GM12878 (cell line): ENCODE measurements at regions not wholly inside any gene's neighbourhood (a gene's known extent, or its start where the extent isn't known, plus 50 kb on each side); places are given as distances from the start of the nearest gene placed in this dataset.

Experiments used
- ASH2L ChIP-seq: fragments of 300-600, 200-600 bp; sonication (generic); IDR thresholded peaks from 2 replicates; pipeline ENCODE4 v1.6.1; 2017; ENCODE audit warnings: low read depth, mild to moderate bottlenecking, borderline replicate concordance
- ESRRA ChIP-seq: IDR thresholded peaks from 2 replicates; pipeline ENCODE4 v1.6.1; 2012; ENCODE audit warnings: mild to moderate bottlenecking, low read length, improper control_type of control experiment
- MTA3 ChIP-seq: IDR thresholded peaks from 2 replicates; pipeline ENCODE4 v1.6.1; 2012; ENCODE audit warnings: low read length, inconsistent platforms, borderline replicate concordance
- MXI1 ChIP-seq: fragments of 150-350 bp; IDR thresholded peaks from 2 replicates; pipeline ENCODE4 v1.6.1; 2011; ENCODE audit warnings: low read depth, mild to moderate bottlenecking, inconsistent platforms, low read length, improper control_type of control experiment
- PAX5 ChIP-seq: IDR thresholded peaks from 2 replicates; pipeline ENCODE4 v1.6.1; 2011; ENCODE audit warnings: low read depth, low read length, borderline replicate concordance
- PAX8 ChIP-seq: fragments of 450-650 bp; IDR thresholded peaks from 2 replicates; pipeline ENCODE4 v1.6.1; 2017; ENCODE audit warnings: mild to moderate bottlenecking, moderate library complexity
- PML ChIP-seq: IDR thresholded peaks from 2 replicates; pipeline ENCODE4 v1.6.1; 2012; ENCODE audit warnings: low read length, inconsistent platforms
- RFX5 ChIP-seq: IDR thresholded peaks from 2 replicates; pipeline ENCODE4 v1.6.1; 2011; ENCODE audit warnings: low read depth, low read length, improper control_type of control experiment
- SMAD5 ChIP-seq: IDR thresholded peaks from 2 replicates; pipeline ENCODE4 v1.6.1; 2016; ENCODE audit warnings: antibody characterized with exemption, low read depth
- TAF1 ChIP-seq: IDR thresholded peaks from 2 replicates; pipeline ENCODE4 v1.6.1; 2011; ENCODE audit warnings: mild to moderate bottlenecking, low read depth, low read length, borderline replicate concordance
- TF ChIP-seq, protein P1 (sequence below): fragments of 450-650 bp; IDR thresholded peaks from 2 replicates; pipeline ENCODE4 v1.6.1; 2018; ENCODE audit warnings: mild to moderate bottlenecking, low read depth, moderate library complexity; ENCODE audit not compliant: partially characterized antibody
- TF ChIP-seq, protein P2 (sequence below): fragments of 450-650 bp; IDR thresholded peaks from 2 replicates; pipeline ENCODE4 v1.6.1; 2014; ENCODE audit warnings: mild to moderate bottlenecking
- TF ChIP-seq, protein P3 (sequence below): IDR thresholded peaks from 2 replicates; pipeline ENCODE4 v1.6.1; 2011; ENCODE audit warnings: borderline replicate concordance, low read depth, mild to moderate bottlenecking, moderate library complexity, low read length; ENCODE audit not compliant: insufficient read depth, poor library complexity, severe bottlenecking

DNA sequence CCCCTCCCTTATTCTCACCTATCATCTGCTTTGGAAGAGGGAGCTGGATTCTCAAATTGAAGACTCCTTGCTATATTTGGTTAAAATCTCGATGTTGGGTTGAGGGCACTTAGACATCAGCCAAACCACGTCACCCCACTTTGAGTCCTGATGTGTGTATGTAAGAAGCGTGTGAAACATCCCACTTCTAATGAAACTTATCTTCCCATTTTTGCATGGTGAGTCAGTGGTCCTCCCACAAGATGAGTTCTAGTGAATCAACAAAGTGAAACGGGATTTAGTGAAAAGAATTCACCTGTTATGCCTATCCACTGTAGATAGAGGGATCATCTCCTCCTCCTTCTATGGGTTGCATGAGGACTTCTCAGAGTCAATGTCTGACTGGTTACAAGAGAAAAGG is 51.4 kb upstream of the SPRED2 start (continued):
- TF ChIP-seq, protein P1, sequence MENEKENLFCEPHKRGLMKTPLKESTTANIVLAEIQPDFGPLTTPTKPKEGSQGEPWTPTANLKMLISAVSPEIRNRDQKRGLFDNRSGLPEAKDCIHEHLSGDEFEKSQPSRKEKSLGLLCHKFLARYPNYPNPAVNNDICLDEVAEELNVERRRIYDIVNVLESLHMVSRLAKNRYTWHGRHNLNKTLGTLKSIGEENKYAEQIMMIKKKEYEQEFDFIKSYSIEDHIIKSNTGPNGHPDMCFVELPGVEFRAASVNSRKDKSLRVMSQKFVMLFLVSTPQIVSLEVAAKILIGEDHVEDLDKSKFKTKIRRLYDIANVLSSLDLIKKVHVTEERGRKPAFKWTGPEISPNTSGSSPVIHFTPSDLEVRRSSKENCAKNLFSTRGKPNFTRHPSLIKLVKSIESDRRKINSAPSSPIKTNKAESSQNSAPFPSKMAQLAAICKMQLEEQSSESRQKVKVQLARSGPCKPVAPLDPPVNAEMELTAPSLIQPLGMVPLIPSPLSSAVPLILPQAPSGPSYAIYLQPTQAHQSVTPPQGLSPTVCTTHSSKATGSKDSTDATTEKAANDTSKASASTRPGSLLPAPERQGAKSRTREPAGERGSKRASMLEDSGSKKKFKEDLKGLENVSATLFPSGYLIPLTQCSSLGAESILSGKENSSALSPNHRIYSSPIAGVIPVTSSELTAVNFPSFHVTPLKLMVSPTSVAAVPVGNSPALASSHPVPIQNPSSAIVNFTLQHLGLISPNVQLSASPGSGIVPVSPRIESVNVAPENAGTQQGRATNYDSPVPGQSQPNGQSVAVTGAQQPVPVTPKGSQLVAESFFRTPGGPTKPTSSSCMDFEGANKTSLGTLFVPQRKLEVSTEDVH, result no peak
- TF ChIP-seq PAX8 (no peak), PML (no peak), MXI1 (no peak), SMAD5 (no peak), ASH2L (no peak), TAF1 (no peak), PAX5 (no peak), MTA3 (no peak), ESRRA (no peak), RFX5 (no peak)
- TF ChIP-seq, protein P2, sequence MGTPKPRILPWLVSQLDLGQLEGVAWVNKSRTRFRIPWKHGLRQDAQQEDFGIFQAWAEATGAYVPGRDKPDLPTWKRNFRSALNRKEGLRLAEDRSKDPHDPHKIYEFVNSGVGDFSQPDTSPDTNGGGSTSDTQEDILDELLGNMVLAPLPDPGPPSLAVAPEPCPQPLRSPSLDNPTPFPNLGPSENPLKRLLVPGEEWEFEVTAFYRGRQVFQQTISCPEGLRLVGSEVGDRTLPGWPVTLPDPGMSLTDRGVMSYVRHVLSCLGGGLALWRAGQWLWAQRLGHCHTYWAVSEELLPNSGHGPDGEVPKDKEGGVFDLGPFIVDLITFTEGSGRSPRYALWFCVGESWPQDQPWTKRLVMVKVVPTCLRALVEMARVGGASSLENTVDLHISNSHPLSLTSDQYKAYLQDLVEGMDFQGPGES, result no peak
- TF ChIP-seq, protein P3, sequence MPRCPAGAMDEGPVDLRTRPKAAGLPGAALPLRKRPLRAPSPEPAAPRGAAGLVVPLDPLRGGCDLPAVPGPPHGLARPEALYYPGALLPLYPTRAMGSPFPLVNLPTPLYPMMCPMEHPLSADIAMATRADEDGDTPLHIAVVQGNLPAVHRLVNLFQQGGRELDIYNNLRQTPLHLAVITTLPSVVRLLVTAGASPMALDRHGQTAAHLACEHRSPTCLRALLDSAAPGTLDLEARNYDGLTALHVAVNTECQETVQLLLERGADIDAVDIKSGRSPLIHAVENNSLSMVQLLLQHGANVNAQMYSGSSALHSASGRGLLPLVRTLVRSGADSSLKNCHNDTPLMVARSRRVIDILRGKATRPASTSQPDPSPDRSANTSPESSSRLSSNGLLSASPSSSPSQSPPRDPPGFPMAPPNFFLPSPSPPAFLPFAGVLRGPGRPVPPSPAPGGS, result no peak
